ENCODE measurements at regions not wholly inside any gene's neighbourhood (a gene's known extent, or its start where the extent isn't known, plus 50 kb on each side); places are given as distances from the start of the nearest gene placed in this dataset.

GRCh38 chr21:28066596-28067387 is 925.9 kb downstream of the LTN1 start:
- TF ChIP-seq CTCF (conservative IDR thresholded peaks at IDR 0.05; ENCODE audit: low read depth, low read length) (no peak), EZH2 (IDR thresholded peaks at IDR 0.05; ENCODE audit: borderline replicate concordance, low read depth, low read length, poor library complexity, severe bottlenecking) (no peak)

All from A673 (cell line).